ENCODE measurements at regions not wholly inside any gene's neighbourhood (a gene's known extent, or its start where the extent isn't known, plus 50 kb on each side); places are given as distances from the start of the nearest gene placed in this dataset.
A peak's percentile ranks its signal among the peaks of the same experiment; 100 is the strongest.
"Not testable (repeated sequence)": the region's sequence is repeated elsewhere in the genome, so short reads cannot be mapped to it uniquely, and the experiment has no call there.

DNA sequence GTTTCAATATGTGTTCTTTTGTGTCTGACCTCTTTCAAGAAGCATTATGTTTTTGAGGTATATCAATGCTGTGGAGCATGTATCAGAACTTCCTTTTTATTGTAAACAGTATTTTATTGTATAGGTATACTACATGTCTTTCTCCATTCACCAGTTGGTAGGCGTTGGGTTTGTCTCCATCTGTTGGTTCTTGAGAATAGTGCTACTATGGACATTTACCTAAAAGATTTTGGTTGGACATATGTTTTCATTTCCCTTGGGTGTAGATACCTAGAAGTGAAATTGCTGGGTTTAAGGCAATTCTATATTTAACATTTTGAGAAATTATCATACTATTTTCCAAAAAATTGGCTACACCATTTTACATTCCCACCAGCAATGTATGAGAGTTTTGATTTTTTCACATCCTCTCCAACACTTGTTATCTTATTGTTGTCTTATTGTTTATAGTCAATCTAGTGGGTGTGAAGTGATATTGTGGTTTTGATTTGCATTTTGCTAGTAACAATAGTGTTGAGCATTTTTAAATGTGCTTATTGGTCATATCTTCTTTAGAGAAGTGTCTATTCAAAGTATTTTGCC is 409.2 kb downstream of the IPO8 start:
- in situ Hi-C loops (cut with HindIII; ENCODE audit: low pct_ligation_motif_present, low pct_unique_long_range_greater_than_20kb, low sequenced_read_pairs): no loop called here
- DNase-seq: peak; percentile 45

GRCh38 chr12:30278401-30278800 is 417.3 kb downstream of the IPO8 start:
- DNase-seq: no peak
- in situ Hi-C loops (cut with HindIII; ENCODE audit: low pct_ligation_motif_present, low pct_unique_long_range_greater_than_20kb, low sequenced_read_pairs): no loop called here

- in situ Hi-C loops (cut with HindIII; ENCODE audit: low pct_ligation_motif_present, low pct_unique_long_range_greater_than_20kb, low sequenced_read_pairs); DNase-seq: not testable (repeated sequence)
Observed at GRCh38 chr12:30272515-30272914, 423.2 kb downstream of the IPO8 start.

DNA sequence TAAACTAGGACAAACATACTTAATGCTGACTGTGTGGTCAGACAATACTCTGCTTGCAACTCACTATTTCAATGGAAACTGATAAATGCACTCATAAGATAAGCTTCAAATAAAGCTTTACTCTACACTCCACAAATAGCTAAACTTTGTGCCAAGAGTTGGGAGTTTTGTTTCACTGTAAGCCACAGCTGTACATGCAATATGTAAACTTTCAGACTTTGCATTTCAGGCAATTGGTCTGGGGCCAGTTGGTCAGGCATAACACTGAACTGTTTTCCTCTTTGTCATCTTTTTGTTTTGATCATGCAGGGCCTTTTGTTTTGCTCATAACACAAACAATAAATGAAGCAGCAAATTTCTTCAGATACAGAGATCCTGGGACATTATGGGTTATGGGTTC is 426.2 kb downstream of the IPO8 start:
- in situ Hi-C loops (cut with HindIII; ENCODE audit: low pct_ligation_motif_present, low pct_unique_long_range_greater_than_20kb, low sequenced_read_pairs): no loop called here
- DNase-seq: no peak

- no peak for DNase-seq
- in situ Hi-C loops (cut with HindIII; ENCODE audit: low pct_ligation_motif_present, low pct_unique_long_range_greater_than_20kb, low sequenced_read_pairs): no loop called here
Observed at GRCh38 chr12:30268041-30268440, 427.6 kb downstream of the IPO8 start.

GRCh38 chr12:30263434-30263833 is 432.2 kb downstream of the IPO8 start:
- no peak for DNase-seq
- in situ Hi-C loops (cut with HindIII; ENCODE audit: low pct_ligation_motif_present, low pct_unique_long_range_greater_than_20kb, low sequenced_read_pairs): no loop called here

DNA sequence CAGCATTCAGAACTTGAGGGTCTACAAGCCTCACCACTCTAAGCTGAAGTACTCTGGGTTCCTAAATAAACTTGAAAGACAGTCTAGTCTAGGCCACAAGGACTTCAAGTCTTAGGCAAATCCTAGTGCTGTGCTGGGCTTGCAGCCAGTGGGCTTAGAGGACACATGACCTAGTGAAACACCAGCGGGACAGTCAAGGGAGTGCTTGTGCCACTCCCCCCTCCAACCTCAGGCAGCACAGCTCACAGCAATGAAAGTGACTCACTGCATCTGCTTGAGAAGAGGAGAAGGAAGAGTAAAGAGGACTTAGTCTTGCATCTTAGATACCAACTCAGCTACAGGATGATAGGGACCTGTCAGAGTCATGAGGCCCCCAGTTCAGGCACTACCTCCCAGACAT is 438.1 kb downstream of the IPO8 start:
- in situ Hi-C loops (cut with HindIII; ENCODE audit: low pct_ligation_motif_present, low pct_unique_long_range_greater_than_20kb, low sequenced_read_pairs): no loop called here
- no peak for DNase-seq

GRCh38 chr12:30251546-30251945 is 444.1 kb downstream of the IPO8 start:
- in situ Hi-C loops (cut with HindIII; ENCODE audit: low pct_ligation_motif_present, low pct_unique_long_range_greater_than_20kb, low sequenced_read_pairs): no loop called here
- no peak for DNase-seq

DNA sequence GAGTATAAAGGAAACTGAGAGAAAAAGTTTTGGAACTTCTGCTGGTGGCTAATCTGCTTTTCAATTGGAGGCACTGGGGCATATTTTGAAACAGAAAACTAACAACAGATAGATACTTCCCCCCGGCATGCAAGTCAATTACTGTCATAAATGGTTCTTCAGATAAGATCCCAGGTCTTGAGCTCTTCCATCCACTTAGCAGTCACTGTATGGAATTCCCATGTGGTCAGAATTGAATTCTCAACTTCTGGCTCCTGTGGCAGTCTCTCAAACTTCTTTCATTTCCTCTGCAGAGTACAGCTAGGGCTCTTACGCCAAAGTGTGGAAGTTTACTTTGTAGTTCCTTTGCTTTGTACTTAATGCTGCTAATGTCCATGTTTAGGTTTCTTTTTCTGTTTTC is 452.2 kb downstream of the IPO8 start:
- no peak for DNase-seq
- in situ Hi-C loops (cut with HindIII; ENCODE audit: low pct_ligation_motif_present, low pct_unique_long_range_greater_than_20kb, low sequenced_read_pairs): no loop called here

DNA sequence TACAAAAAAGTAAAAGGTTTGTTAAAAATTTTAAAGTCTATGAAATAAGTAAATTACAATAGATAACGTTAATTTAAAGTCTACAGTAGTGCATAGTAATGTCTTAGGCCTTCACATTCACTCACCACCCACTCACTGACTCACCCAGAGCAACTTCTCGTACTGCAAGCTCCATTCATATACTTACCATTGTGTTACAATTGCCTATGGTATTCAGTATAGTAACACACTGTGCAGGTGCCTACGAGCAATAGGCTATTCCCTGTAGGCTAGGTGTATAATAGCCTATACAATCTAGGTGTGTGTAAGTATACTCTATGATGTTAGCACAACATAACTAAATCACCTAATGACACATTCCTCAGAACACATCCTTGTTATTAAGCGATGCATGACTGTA is 435.3 kb upstream of the TMTC1 start:
- in situ Hi-C loops (cut with HindIII; ENCODE audit: low pct_ligation_motif_present, low pct_unique_long_range_greater_than_20kb, low sequenced_read_pairs): no loop called here
- no peak for DNase-seq

DNA sequence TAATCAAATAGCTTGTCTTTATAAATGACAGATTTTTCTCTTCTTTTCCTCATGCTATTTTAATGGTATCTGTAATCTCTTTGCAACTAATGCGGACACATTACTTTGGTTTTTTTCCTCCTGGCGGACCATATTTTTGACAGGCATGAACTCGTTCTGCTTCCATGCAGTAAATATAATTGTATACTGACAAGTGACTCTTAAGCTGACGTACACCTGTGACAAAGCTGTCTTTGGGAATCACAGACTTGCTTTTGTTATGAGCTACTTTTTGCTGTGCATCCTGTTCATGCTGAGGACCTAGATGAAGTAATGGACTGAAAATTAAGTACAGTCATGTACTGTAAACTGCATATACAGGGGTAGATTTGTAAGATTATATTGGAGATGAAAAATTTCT is 434.3 kb upstream of the TMTC1 start:
- no peak for DNase-seq
- in situ Hi-C loops (cut with HindIII; ENCODE audit: low pct_ligation_motif_present, low pct_unique_long_range_greater_than_20kb, low sequenced_read_pairs): no loop called here

DNA sequence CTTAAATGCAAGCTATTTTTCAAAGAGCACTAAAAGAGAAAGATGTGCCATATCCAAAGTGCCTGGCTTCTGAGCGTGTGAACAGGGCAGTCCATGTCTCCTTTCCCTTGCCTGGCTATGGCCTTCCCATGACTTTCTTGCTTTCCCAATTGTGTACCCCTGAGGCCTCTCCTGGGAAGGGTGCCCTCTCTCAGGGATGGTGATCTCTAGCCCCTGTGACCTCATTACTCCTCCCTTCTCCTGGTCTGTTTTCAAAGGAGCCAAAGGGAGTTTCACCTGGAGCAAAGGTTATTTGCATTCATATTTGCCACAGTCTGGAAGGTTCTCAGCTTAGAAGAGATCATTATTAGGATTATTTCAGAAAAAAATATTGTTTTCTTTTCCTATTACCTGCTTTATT is 429.4 kb upstream of the TMTC1 start:
- in situ Hi-C loops (cut with HindIII; ENCODE audit: low pct_ligation_motif_present, low pct_unique_long_range_greater_than_20kb, low sequenced_read_pairs): no loop called here
- DNase-seq: no peak

DNA sequence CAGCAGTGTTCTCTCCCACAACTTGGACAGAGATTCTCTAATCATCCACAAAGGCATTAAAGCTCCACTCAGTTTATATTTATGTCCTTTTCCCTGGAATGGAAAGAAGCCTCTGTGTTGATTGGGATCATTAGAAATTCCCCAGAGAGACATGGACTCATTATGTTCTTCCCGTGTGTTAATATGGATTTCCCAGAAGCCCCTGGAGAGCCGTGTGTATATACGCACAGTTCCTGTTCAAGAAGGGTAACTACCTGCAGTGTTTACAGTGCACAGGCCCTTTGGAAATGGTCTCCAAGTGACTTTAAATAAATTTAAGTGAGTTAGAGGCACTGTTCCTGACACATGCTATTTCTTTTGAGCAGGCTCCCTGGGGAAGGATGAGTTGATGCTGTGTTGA is 428.0 kb upstream of the TMTC1 start:
- in situ Hi-C loops (cut with HindIII; ENCODE audit: low pct_ligation_motif_present, low pct_unique_long_range_greater_than_20kb, low sequenced_read_pairs): no loop called here
- no peak for DNase-seq

DNA sequence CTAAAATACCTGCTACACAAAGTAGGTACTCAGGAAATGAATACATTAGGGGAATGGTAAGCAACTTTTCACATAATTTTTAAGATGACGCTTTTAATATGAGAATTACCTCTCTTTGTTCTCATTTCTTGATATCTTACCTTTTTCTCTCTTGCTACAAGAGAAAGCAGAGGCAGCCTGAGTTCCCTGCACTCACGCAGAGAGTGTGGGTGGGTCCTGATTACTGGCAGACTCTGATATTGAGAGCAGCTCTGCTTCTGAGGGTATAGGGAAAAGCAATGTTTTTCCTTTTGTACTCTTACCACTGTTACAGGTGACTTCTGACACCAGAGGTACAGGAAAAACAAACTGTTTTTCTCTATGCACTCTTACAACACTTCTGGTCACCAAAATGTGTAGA is 420.2 kb upstream of the TMTC1 start:
- DNase-seq: no peak
- in situ Hi-C loops (cut with HindIII; ENCODE audit: low pct_ligation_motif_present, low pct_unique_long_range_greater_than_20kb, low sequenced_read_pairs): no loop called here

GRCh38 chr12:30202521-30203254 is 418.9 kb upstream of the TMTC1 start:
- no peak for DNase-seq
- in situ Hi-C loops (cut with HindIII; ENCODE audit: low pct_ligation_motif_present, low pct_unique_long_range_greater_than_20kb, low sequenced_read_pairs): no loop called here

GRCh38 chr12:30201301-30202160 is 417.8 kb upstream of the TMTC1 start:
- no peak for DNase-seq
- in situ Hi-C loops (cut with HindIII; ENCODE audit: low pct_ligation_motif_present, low pct_unique_long_range_greater_than_20kb, low sequenced_read_pairs): no loop called here

- in situ Hi-C loops (cut with HindIII; ENCODE audit: low pct_ligation_motif_present, low pct_unique_long_range_greater_than_20kb, low sequenced_read_pairs): no loop called here
- no peak for DNase-seq
Observed at GRCh38 chr12:30200864-30201263, 417.1 kb upstream of the TMTC1 start.

DNA sequence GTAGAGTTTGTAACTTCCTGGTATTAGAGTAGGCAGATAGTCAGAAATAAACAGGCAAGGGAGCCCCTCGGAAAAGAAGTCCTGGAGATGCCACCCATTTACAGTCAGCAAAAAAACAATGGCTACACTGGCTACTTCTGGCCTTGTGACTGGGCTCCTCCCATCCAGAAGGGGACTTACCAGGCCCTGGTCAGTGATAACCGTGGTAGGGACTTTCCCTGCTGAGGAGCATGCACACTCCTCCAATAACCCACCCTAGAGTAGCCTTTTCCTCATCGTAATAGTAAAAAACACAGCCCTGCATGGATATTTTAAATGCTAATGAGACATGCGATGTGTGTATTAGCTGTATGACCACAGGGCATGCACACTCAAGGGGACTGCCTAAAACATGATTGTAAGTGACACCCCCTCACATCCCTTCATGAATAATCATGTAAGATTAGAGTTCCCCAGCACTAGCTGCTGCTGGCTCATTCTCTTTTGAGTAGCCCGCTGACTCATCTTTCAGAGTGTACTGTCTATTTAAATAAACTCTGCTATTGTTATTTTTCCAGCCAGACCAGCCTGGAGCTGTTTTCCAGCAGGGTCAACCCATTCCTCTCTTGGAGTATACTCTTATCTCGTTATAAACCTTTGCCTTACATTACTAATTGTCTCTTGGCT is 413.8 kb upstream of the TMTC1 start:
- DNase-seq: no peak

More for the DNA sequence above, 413.8 kb upstream of the TMTC1 start:
- in situ Hi-C loops (cut with HindIII; ENCODE audit: low pct_ligation_motif_present, low pct_unique_long_range_greater_than_20kb, low sequenced_read_pairs): no loop called here

Measured in ACHN (cell line).